ENCODE measurements at regions not wholly inside any gene's neighbourhood (a gene's known extent, or its start where the extent isn't known, plus 50 kb on each side); places are given as distances from the start of the nearest gene placed in this dataset.

- H3K27ac Mint-ChIP-seq, result no peak overlapping the region
- H3K9me3 Mint-ChIP-seq, result no peaks in the 10 kb centered on the region
- no peaks in the 10 kb centered on the region for H3K36me3 Mint-ChIP-seq (ENCODE audit: low read depth)
- peaks cover 7% of the 10 kb centered on the region for H3K27me3 Mint-ChIP-seq
- H3K4me1 Mint-ChIP-seq (ENCODE audit: low read depth), result no peaks in the 10 kb centered on the region
- no peak overlapping the region for H3K4me3 Mint-ChIP-seq
These were observed 132.4 kb upstream of the GPC1 start for GRCh38 chr2:240302933-240303595.

- Mint-ChIP-seq H3K27me3 (peaks cover 7% of the 10 kb centered on the region), H3K36me3 (ENCODE audit: low read depth) (no peaks in the 10 kb centered on the region), H3K9me3 (no peaks in the 10 kb centered on the region), H3K27ac (no peak overlapping the region), H3K4me1 (ENCODE audit: low read depth) (no peaks in the 10 kb centered on the region), H3K4me3 (no peak overlapping the region)
These were observed 131.3 kb upstream of the GPC1 start for GRCh38 chr2:240303896-240304745.

DNA sequence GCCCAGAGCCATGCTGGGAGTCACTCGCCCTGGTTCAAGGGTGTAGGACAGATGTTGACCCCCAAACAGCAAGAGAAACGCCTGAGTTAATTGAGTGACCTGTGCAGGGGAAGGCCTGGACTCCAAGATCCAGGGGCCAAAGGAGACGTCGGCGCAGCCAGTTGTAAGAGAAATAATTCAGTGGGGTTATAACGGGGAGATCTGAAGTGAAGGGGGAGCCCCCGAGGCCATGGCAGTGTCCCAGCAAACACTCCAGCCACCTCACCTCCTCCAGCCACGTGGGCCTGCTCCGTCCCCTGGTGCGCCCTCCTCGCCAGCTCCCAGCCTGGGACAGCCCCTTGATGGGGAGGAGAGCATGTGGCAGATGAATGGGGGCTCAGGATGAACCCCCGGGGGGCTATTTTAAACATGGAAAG, 130.7 kb upstream of the GPC1 start:
- Mint-ChIP-seq H3K36me3 (ENCODE audit: low read depth) (no peaks in the 10 kb centered on the region), H3K27me3 (peaks cover 7% of the 10 kb centered on the region), H3K4me1 (ENCODE audit: low read depth) (no peaks in the 10 kb centered on the region), H3K27ac (no peak overlapping the region), H3K9me3 (no peaks in the 10 kb centered on the region), H3K4me3 (no peak overlapping the region)

DNA sequence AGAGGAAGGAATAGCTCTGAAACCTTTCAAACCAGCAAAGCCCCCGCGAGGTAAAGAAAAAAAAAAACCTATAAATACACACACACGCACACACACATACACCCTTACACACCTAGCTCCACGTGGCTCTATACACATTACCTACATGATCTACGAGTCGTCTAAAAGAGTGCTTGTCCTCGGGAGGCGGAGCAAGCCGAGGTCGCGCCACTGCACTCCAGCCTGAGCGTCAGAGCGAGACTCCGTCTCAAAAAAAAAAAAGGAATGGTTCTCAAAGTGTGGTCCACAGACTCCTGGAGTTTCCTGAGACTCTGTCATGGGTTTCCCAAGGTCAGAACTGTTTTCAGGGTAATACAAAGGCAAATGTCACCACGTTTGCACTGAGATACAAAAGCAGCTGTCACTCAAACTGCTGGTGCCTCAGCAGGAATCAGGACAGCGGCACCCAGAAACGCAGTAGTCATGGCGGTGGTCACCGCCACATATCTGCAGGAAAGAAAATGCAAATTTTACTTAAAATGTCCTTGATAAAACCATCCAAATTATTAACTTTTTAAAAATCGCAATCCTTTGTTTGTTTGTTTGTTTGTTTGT, 130.0 kb upstream of the GPC1 start:
- H3K4me3 Mint-ChIP-seq, result no peak overlapping the region
- H3K9me3 Mint-ChIP-seq, result no peaks in the 10 kb centered on the region
- no peaks in the 10 kb centered on the region for H3K4me1 Mint-ChIP-seq (ENCODE audit: low read depth)
- H3K27me3 Mint-ChIP-seq, result peaks cover 7% of the 10 kb centered on the region
- no peak overlapping the region for H3K27ac Mint-ChIP-seq
- H3K36me3 Mint-ChIP-seq (ENCODE audit: low read depth), result no peaks in the 10 kb centered on the region

DNA sequence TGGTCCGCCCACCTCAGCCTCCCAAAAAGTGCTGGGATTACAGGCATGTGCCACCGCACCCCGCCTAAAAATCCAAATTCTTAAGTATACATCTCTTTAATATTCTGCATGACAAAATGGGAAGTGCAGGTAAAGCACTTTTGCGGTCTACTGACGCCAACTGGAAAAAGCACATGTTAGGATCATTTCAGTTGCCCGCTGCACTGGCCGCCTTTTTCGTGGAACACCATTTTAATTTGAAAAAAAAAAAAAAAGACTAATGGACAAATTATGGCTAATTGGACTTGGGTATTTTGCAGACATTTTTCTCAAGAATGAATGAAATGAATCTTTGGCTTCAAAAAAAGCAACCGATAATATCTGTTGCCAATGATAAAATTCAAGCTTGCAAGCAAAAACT, 129.3 kb upstream of the GPC1 start:
- Mint-ChIP-seq H3K27me3 (peaks cover 9% of the 10 kb centered on the region), H3K36me3 (ENCODE audit: low read depth) (no peaks in the 10 kb centered on the region), H3K9me3 (no peaks in the 10 kb centered on the region), H3K27ac (no peak overlapping the region), H3K4me1 (ENCODE audit: low read depth) (no peaks in the 10 kb centered on the region), H3K4me3 (no peak overlapping the region)

GRCh38 chr2:240308111-240308651, 127.3 kb upstream of the GPC1 start:
- Mint-ChIP-seq H3K9me3 (no peaks in the 10 kb centered on the region), H3K27ac (no peak overlapping the region), H3K27me3 (peaks cover 14% of the 10 kb centered on the region), H3K4me1 (ENCODE audit: low read depth) (no peaks in the 10 kb centered on the region), H3K36me3 (ENCODE audit: low read depth) (no peaks in the 10 kb centered on the region), H3K4me3 (no peak overlapping the region)

GRCh38 chr2:240309214-240309613, 126.2 kb upstream of the GPC1 start:
- H3K9me3 Mint-ChIP-seq, result no peaks in the 10 kb centered on the region
- no peak overlapping the region for H3K4me3 Mint-ChIP-seq
- H3K4me1 Mint-ChIP-seq (ENCODE audit: low read depth), result no peaks in the 10 kb centered on the region
- H3K36me3 Mint-ChIP-seq (ENCODE audit: low read depth), result no peaks in the 10 kb centered on the region
- H3K27me3 Mint-ChIP-seq, result peaks cover 14% of the 10 kb centered on the region
- no peak overlapping the region for H3K27ac Mint-ChIP-seq

GRCh38 chr2:240310201-240310600, 125.3 kb upstream of the GPC1 start:
- H3K27me3 Mint-ChIP-seq, result peaks cover 22% of the 10 kb centered on the region
- H3K4me3 Mint-ChIP-seq, result no peak overlapping the region
- no peaks in the 10 kb centered on the region for H3K36me3 Mint-ChIP-seq (ENCODE audit: low read depth)
- H3K27ac Mint-ChIP-seq, result no peak overlapping the region
- H3K4me1 Mint-ChIP-seq (ENCODE audit: low read depth), result no peaks in the 10 kb centered on the region
- H3K9me3 Mint-ChIP-seq, result no peaks in the 10 kb centered on the region

- Mint-ChIP-seq H3K36me3 (ENCODE audit: low read depth) (no peaks in the 10 kb centered on the region), H3K4me1 (ENCODE audit: low read depth) (no peaks in the 10 kb centered on the region), H3K9me3 (no peaks in the 10 kb centered on the region), H3K27me3 (peaks cover 22% of the 10 kb centered on the region), H3K27ac (no peak overlapping the region), H3K4me3 (no peak overlapping the region)
These were observed 124.8 kb upstream of the GPC1 start for GRCh38 chr2:240310645-240311044.

GRCh38 chr2:240311821-240312220, 123.6 kb upstream of the GPC1 start:
- no peak overlapping the region for H3K4me3 Mint-ChIP-seq
- no peaks in the 10 kb centered on the region for H3K4me1 Mint-ChIP-seq (ENCODE audit: low read depth)
- no peaks in the 10 kb centered on the region for H3K36me3 Mint-ChIP-seq (ENCODE audit: low read depth)
- peaks cover 34% of the 10 kb centered on the region for H3K27me3 Mint-ChIP-seq
- no peaks in the 10 kb centered on the region for H3K9me3 Mint-ChIP-seq
- H3K27ac Mint-ChIP-seq, result no peak overlapping the region

GRCh38 chr2:240319221-240319854, 116.1 kb upstream of the GPC1 start:
- no peaks in the 10 kb centered on the region for H3K4me1 Mint-ChIP-seq (ENCODE audit: low read depth)
- no peaks in the 10 kb centered on the region for H3K9me3 Mint-ChIP-seq
- no peaks in the 10 kb centered on the region for H3K36me3 Mint-ChIP-seq (ENCODE audit: low read depth)
- H3K27me3 Mint-ChIP-seq, result peaks cover 30% of the 10 kb centered on the region
- H3K4me3 Mint-ChIP-seq, result no peak overlapping the region
- no peak overlapping the region for H3K27ac Mint-ChIP-seq

DNA sequence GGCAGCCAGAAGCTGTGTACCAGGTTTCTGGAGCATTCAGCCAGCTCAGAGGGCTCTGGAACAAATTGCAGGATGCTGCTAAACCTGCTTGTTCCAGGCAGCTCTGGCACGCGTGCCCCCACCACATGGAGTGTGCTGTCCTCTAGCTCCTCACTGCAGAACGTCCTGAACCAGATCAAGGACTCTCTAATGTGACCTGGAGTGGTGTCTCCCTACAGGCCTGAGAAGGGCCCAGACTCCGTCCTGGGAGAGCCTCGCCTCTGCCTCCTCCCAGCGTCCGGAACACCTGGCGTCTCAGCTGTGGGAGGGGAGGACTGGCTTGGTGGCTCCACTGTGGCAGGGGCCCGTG, 115.6 kb upstream of the GPC1 start:
- H3K4me1 Mint-ChIP-seq (ENCODE audit: low read depth), result no peaks in the 10 kb centered on the region
- H3K36me3 Mint-ChIP-seq (ENCODE audit: low read depth), result no peaks in the 10 kb centered on the region
- no peak overlapping the region for H3K4me3 Mint-ChIP-seq
- H3K27me3 Mint-ChIP-seq, result peaks cover 25% of the 10 kb centered on the region
- H3K9me3 Mint-ChIP-seq, result no peaks in the 10 kb centered on the region
- no peak overlapping the region for H3K27ac Mint-ChIP-seq

DNA sequence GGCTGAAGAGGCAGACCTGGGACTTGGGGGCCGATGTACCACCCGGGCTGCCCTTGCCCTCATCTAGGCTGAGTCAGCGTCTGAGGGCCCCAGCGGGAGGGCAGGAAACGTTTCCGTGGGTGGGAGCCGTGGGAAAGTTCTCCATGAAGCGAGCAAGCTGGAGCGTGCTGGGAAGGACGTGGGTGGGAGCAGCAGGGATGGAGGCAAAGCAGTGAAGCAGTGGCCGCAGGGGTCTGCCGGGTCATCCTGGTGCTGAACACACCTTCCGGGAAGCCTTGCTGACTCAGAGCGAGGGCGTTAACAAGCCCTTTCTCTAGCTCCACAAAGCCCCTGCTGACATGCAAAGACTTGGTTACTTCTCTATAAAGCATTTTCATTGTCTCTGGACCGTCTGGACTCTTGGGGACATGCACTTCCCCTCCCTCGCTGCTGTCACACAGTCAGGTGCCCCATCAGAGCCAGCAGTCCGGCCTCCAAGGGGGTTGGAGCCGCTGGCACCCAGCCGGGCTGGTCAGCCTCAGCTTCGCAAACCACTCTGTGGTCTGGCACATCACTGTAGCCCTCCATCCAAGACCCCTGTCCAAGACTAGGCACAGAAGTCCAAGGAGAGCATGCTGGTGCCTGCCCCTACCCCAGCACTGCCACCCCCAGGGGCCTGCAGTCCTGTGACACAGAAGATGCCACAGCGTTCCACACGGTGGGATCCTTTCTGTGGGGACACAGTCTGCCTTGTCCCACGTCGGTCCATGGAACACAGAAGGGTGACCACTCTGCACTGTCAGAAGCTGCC, 115.1 kb upstream of the GPC1 start:
- H3K4me3 Mint-ChIP-seq, result no peak overlapping the region
- no peaks in the 10 kb centered on the region for H3K4me1 Mint-ChIP-seq (ENCODE audit: low read depth)
- no peaks in the 10 kb centered on the region for H3K9me3 Mint-ChIP-seq
- peaks cover 23% of the 10 kb centered on the region for H3K27me3 Mint-ChIP-seq
- no peaks in the 10 kb centered on the region for H3K36me3 Mint-ChIP-seq (ENCODE audit: low read depth)
- H3K27ac Mint-ChIP-seq, result no peak overlapping the region

DNA sequence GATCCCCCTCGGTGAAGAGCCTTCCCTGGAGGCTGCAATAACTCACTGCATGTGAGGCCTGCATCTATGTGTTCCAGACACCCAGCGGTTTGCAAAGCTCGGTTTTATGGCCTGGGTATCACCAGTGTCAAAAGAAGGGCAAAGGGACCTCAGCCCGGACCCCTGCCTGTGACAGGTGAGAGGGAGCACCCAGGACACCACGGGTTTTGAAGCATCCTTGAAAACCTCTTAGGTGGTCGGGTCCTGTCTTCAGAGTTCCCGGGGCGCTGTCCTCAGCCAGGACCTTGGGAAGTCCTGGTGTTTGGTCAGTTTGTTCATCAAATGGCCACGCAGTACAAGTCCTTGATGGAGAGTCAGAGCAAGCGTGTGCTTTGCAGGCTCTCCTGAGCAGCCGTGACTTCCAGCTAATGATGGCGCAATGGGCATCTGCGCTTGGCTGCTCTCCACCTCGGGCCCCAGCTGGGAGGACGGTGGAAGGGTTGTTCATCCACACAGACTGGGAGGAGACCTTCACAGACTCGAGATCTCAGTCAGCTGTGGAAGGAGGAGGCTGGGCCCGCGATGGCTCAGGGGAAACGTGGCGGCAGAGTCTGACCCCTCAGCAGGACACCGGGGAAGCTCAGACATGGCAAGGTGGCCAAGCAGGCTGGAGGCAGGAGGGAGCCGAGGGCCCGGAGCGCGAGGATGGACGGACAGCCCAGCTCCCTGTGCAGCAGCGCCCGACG, 113.1 kb upstream of the GPC1 start:
- no peak overlapping the region for H3K27ac Mint-ChIP-seq
- peaks cover 7% of the 10 kb centered on the region for H3K27me3 Mint-ChIP-seq
- H3K4me3 Mint-ChIP-seq, result no peak overlapping the region
- H3K9me3 Mint-ChIP-seq, result no peaks in the 10 kb centered on the region
- H3K36me3 Mint-ChIP-seq (ENCODE audit: low read depth), result no peaks in the 10 kb centered on the region
- H3K4me1 Mint-ChIP-seq (ENCODE audit: low read depth), result no peaks in the 10 kb centered on the region
